Heart left ventricle (tissue), 16 donors: ENCODE measurements at regions not wholly inside any gene's neighbourhood (a gene's known extent, or its start where the extent isn't known, plus 50 kb on each side); places are given as distances from the start of the nearest gene placed in this dataset.

ENCODE experiments used
- ATAC-seq, 4 donors: fragments of 200-7000 bp; cut with Tn5 transposase; one replicate each; pipeline ENCODE4 v1.9.1; 2020 to 2022; ENCODE audit warnings: moderate library complexity in 4 of 4, mild to moderate bottlenecking in 3 of 4, moderate number of reproducible peaks in 1 of 4
- DNase-seq, 5 donors: peaks; one replicate each; pipeline ENCODE4 v3.0.0-alpha.2; 2020
- H3K27ac ChIP-seq, 12 donors: fragments of 200-600 bp; sonication (generic) in 4 of 12; one replicate each; pipeline versions ENCODE4 v1.5.0 to v1.8.0; 2016 to 2022; ENCODE audit warnings: mild to moderate bottlenecking in 2 of 12
- H3K27me3 ChIP-seq, 9 donors: fragments of 200-600 bp; sonication (generic) in 2 of 9; one replicate each; pipeline versions ENCODE4 v1.5.1 to v1.8.0; 2016 to 2022; ENCODE audit warnings: mild to moderate bottlenecking in 3 of 9
- H3K36me3 ChIP-seq, 9 donors: fragments of 200-600 bp; sonication (generic) in 2 of 9; one replicate each; pipeline versions ENCODE4 v1.5.0 to v1.8.0; 2018 to 2022; ENCODE audit warnings: mild to moderate bottlenecking in 2 of 9
- H3K4me1 ChIP-seq, 12 donors: fragments of 200-600 bp; sonication (generic) in 4 of 12; one replicate each; pipeline versions ENCODE4 v1.5.0 to v1.8.0; 2016 to 2022; ENCODE audit warnings: mild to moderate bottlenecking in 3 of 12
- H3K4me3 ChIP-seq, 12 donors: fragments of 200-600 bp; sonication (generic) in 4 of 12; one replicate each; pipeline versions ENCODE4 v1.5.0 to v1.8.0; 2017 to 2022; ENCODE audit warnings: mild to moderate bottlenecking in 9 of 12, moderate library complexity in 4 of 12
- H3K9me3 ChIP-seq, 12 donors: fragments of 200-600 bp; sonication (generic) in 4 of 12; one replicate each; pipeline versions ENCODE4 v1.5.0 to v1.8.0; 2016 to 2022; ENCODE audit warnings: mild to moderate bottlenecking in 1 of 12
- CTCF ChIP-seq, 12 donors: fragments of 200-600 bp; sonication (generic) in 4 of 12; IDR thresholded peaks; one replicate each; pipeline versions ENCODE4 v1.5.0 to v1.8.0; 2018 to 2022; ENCODE audit warnings: antibody characterized with exemption in 12 of 12, mild to moderate bottlenecking in 5 of 12
- POLR2A ChIP-seq, 2 donors: fragments of 450-650 bp; IDR thresholded peaks; one replicate each; pipeline ENCODE4 v1.6.1; 2017; ENCODE audit warnings: antibody characterized with exemption in 2 of 2, mild to moderate bottlenecking in 2 of 2, moderate library complexity in 2 of 2
- WGBS, 4 donors: extraction: QIAGEN DNeasy Blood & Tissue Kit in 2 of 4; methylation state at CpG; one replicate each; pipeline versions ENCODE4 v1.1.5 to v1.1.7; 2013 to 2018; 5-methylcytosine and 5-hydroxymethylcytosine counted together
- intact Hi-C, 10 donors: fragments of 100-400 bp; cut with DNase I; formaldehyde crosslinking; loops; one replicate each; pipeline versions ENCODE4 v1.11.1 to v1.14.2; 2022
- donor health status: ischemic (EF 13 %, LVEDD 7.1; RV severe dilation, severe dysfunction).
- donor health status: healthy with polysubstance abuse.
- donor health status: DM: no; HTN: yes; CAD: no.
- donor health status: DM: no; HTN: no; CAD: no.
- donor health status: ischemic (EF 25% LVEDD 6.9; RV normal size, moderate dysfunction).
- donor health status: ischemic (EF 25% LVEDD 5.7; RV mildly dilated, moderate dysfunction).
- donor health status: healthy.
- donor health status: DM: yes; HTN: yes; CAD: no.
- donor health status: ischemic (EF 35%, LVEDD 5.7; RV mildly dilated, moderate dysfunction).
- donor health status: nonischemic (EF 11% LVEDD 7.7; RV severe dilation, severe dysfunction).
- donor health status: DM: yes; HTN: yes; CAD: no.
- donor health status: PGD.
- donor health status: ischemic (EF 29% LVEDD 5.4; RV normal size, mild dysfunction).
- donor health status: nonischemic (EF 23%, LVEDD 6.1; RV moderate dilation, normal function).

DNA sequence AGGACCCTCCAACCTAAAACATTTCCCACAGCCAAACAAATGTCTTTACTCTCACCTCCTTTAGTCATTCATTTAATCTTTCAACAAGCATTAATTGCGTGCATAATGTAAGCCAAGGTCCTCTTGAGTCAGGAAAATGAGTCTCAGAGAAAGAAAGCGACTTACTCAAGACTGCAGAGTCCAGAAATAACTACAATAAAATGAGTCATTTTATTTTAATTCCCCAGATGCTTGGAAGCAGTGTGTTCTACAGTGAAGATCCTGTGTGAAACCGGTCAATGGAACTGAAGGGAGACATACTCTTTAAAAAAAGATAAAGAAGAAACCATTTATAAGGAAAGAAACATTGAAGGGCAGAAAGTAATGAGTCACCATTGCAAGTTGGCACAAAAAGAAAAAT is 513.7 kb downstream of the CDK5RAP2 start:
- Histone ChIP-seq H3K9me3 (no peaks in the 10 kb centered on the region), H3K27ac (no peak overlapping the region), H3K4me3 (no peak overlapping the region), H3K36me3 (no peaks in the 10 kb centered on the region), H3K27me3 (no peaks in the 10 kb centered on the region), H3K4me1 (no peaks in the 10 kb centered on the region)
- WGBS, 4 donors: 58 to 70% (median 62%) methylated on average over 3 of the region's 3 CpGs
- intact Hi-C loops: no loop called here
- ATAC-seq (no peak), DNase-seq (no peak)
- TF ChIP-seq CTCF (IDR thresholded peaks at IDR 0.05) (no peak), POLR2A (IDR thresholded peaks at IDR 0.05) (no peak)

- ATAC-seq (no peak), DNase-seq (no peak)
- Histone ChIP-seq H3K4me1 (no peaks in the 10 kb centered on the region), H3K4me3 (no peak overlapping the region), H3K9me3 (no peaks in the 10 kb centered on the region), H3K27ac (no peak overlapping the region), H3K36me3 (no peaks in the 10 kb centered on the region), H3K27me3 (no peaks in the 10 kb centered on the region)
- WGBS, 4 donors: 42 to 54% (median 50%) methylated on average over 4 of the region's 4 CpGs
- intact Hi-C loops: no loop called here
- TF ChIP-seq CTCF (IDR thresholded peaks at IDR 0.05): no peak
- TF ChIP-seq POLR2A (IDR thresholded peaks at IDR 0.05): no peak
Measured at GRCh38 chr9:120065151-120065550, 514.8 kb downstream of the CDK5RAP2 start.

DNA sequence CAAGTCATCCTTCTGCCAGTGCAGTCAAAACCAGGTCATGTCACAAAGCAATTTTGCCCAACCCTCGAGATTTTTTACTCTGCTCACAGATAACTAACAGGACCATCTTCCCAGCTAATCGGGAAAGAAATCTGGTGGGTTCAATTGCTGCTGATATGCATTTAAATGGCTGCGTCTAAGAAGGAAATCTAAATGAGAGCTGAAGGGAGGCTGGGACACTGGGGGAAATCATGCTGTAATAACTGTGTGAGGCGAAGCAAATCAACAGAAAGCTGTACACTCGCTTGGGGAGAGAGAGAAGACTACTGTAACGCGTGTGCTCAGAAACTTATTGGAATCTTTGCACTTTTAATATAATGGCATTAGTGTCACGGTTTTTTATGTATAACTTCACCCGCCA is 535.0 kb downstream of the CDK5RAP2 start:
- WGBS, 4 donors: 67 to 78% (median 74%) methylated on average over 9 of the region's 9 CpGs
- intact Hi-C loops: no loop called here
- no peak for TF ChIP-seq CTCF (IDR thresholded peaks at IDR 0.05)
- no peak for TF ChIP-seq POLR2A (IDR thresholded peaks at IDR 0.05)
- Histone ChIP-seq H3K4me1 (no peaks in the 10 kb centered on the region), H3K36me3 (no peaks in the 10 kb centered on the region), H3K9me3 (no peaks in the 10 kb centered on the region), H3K27ac (no peak overlapping the region), H3K27me3 (peaks cover 0 to 6% (median 0%) of the 10 kb centered on the region in 9 donors), H3K4me3 (no peak overlapping the region)
- DNase-seq (no peak), ATAC-seq (no peak)

- H3K9me3 ChIP-seq: no peaks in the 10 kb centered on the region
- TF ChIP-seq CTCF (IDR thresholded peaks at IDR 0.05) (no peak), POLR2A (IDR thresholded peaks at IDR 0.05) (no peak)
- H3K27me3 ChIP-seq: peaks cover 0 to 6% (median 0%) of the 10 kb centered on the region in 9 donors
- ATAC-seq (no peak), DNase-seq (no peak)
- intact Hi-C loops: no loop called here
- H3K4me1 ChIP-seq: no peaks in the 10 kb centered on the region
- H3K4me3 ChIP-seq: no peak overlapping the region
- no peaks in the 10 kb centered on the region for H3K36me3 ChIP-seq
- H3K27ac ChIP-seq: no peak overlapping the region
- 55 to 61% (median 58%) methylated on average over 6 to 7 of the region's 7 CpGs for WGBS, 4 donors
Measured at GRCh38 chr9:120043448-120043847, 536.5 kb downstream of the CDK5RAP2 start.
